Thyroid gland (tissue), 4 donors: ENCODE measurements at regions not wholly inside any gene's neighbourhood (a gene's known extent, or its start where the extent isn't known, plus 50 kb on each side); places are given as distances from the start of the nearest gene placed in this dataset.

Experiments
- DNase-seq, 2 donors: peaks; one replicate each; pipeline ENCODE4 v3.0.0-alpha.2; 2019
- H3K27ac ChIP-seq, 3 donors: fragments of 200-600 bp; sonication (generic); 1 replicate in 2 of 3; 2 replicates in 1 of 3; pipeline ENCODE4 v1.5.1; 2016 to 2019; ENCODE audit warnings: mild to moderate bottlenecking in 1 of 3, moderate library complexity in 1 of 3
- H3K27me3 ChIP-seq: fragments of 200-600 bp; sonication (generic); one replicate; pipeline ENCODE4 v1.5.1; 2019
- H3K36me3 ChIP-seq, 2 donors: fragments of 200-600 bp; sonication (generic); one replicate each; pipeline ENCODE4 v1.5.1; 2016 to 2019
- H3K4me1 ChIP-seq, 2 donors: fragments of 200-600 bp; sonication (generic); one replicate each; pipeline ENCODE4 v1.5.1; 2017 to 2019
- H3K4me3 ChIP-seq, 3 donors: fragments of 200-600 bp; sonication (generic); replicated peaks in 1 of 3; 1 replicate in 2 of 3; 2 replicates in 1 of 3; pipeline ENCODE4 v1.5.1; 2016; ENCODE audit warnings: mild to moderate bottlenecking in 1 of 3
- H3K9me3 ChIP-seq: fragments of 200-600 bp; sonication (generic); one replicate; pipeline ENCODE4 v1.5.1; 2017
- CTCF ChIP-seq, 6 experiments: fragments of 200-600 bp in 3 of 6; fragments of 450-650 bp in 3 of 6; sonication (generic) in 3 of 6; IDR thresholded peaks; one replicate each; pipeline ENCODE4 v1.5.1; 2016 to 2019; ENCODE audit warnings: antibody characterized with exemption in 6 of 6, mild to moderate bottlenecking in 2 of 6, inconsistent platforms in 1 of 6, moderate library complexity in 1 of 6
- POLR2A ChIP-seq, 2 donors: fragments of 450-650 bp; IDR thresholded peaks; one replicate each; pipeline ENCODE4 v1.6.1; 2017; ENCODE audit warnings: antibody characterized with exemption in 2 of 2, mild to moderate bottlenecking in 2 of 2, moderate library complexity in 1 of 2
- WGBS, 2 donors: methylation state at CpG; one replicate each; pipeline ENCODE4 v1.1.5; 2017; 5-methylcytosine and 5-hydroxymethylcytosine counted together
- intact Hi-C: fragments of 100-400 bp; cut with DNase I; formaldehyde crosslinking; loops from one replicate; pipeline ENCODE4 v1.15.1; 2023

- 68 to 77% methylated on average over 5 of the region's 5 CpGs for WGBS, 2 donors
- no peak overlapping the region for H3K27ac ChIP-seq
- no peak for DNase-seq
- H3K36me3 ChIP-seq, result no peaks in the 10 kb centered on the region
- TF ChIP-seq POLR2A (IDR thresholded peaks at IDR 0.05), result no peak
- no peak for TF ChIP-seq CTCF (IDR thresholded peaks at IDR 0.05)
- intact Hi-C loops, result no loop called here
- H3K27me3 ChIP-seq, result no peaks in the 10 kb centered on the region
- no peaks in the 10 kb centered on the region for H3K4me1 ChIP-seq
- no peak overlapping the region for H3K4me3 ChIP-seq
- H3K9me3 ChIP-seq, result no peaks in the 10 kb centered on the region
Observed at GRCh38 chr20:5374171-5374570, 57.4 kb upstream of the PROKR2 start.

- no peaks in the 10 kb centered on the region for H3K9me3 ChIP-seq
- intact Hi-C loops, result no loop called here
- 78 to 80% methylated on average over 5 of the region's 5 CpGs for WGBS, 2 donors
- no peak overlapping the region for H3K4me3 ChIP-seq
- TF ChIP-seq CTCF (IDR thresholded peaks at IDR 0.05), result no peak
- no peak for TF ChIP-seq POLR2A (IDR thresholded peaks at IDR 0.05)
- H3K27ac ChIP-seq, result no peak overlapping the region
- no peaks in the 10 kb centered on the region for H3K4me1 ChIP-seq
- no peaks in the 10 kb centered on the region for H3K36me3 ChIP-seq
- H3K27me3 ChIP-seq, result no peaks in the 10 kb centered on the region
- no peak for DNase-seq
Observed at GRCh38 chr20:5372371-5372770, 55.6 kb upstream of the PROKR2 start.

GRCh38 chr20:5369629-5370028 is 52.9 kb upstream of the PROKR2 start:
- WGBS, 2 donors, result 49 to 55% methylated on average over 2 of the region's 2 CpGs
- H3K4me3 ChIP-seq, result no peak overlapping the region

More at GRCh38 chr20:5369629-5370028, 52.9 kb upstream of the PROKR2 start:
- H3K36me3 ChIP-seq, result no peaks in the 10 kb centered on the region
- no peaks in the 10 kb centered on the region for H3K4me1 ChIP-seq
- no peak overlapping the region for H3K27ac ChIP-seq
- TF ChIP-seq POLR2A (IDR thresholded peaks at IDR 0.05) (no peak), CTCF (IDR thresholded peaks at IDR 0.05) (no peak)
- no peaks in the 10 kb centered on the region for H3K9me3 ChIP-seq
- intact Hi-C loops, result no loop called here
- no peak for DNase-seq
- no peaks in the 10 kb centered on the region for H3K27me3 ChIP-seq
